Cardiac fibroblast (primary cell): ENCODE measurements at regions not wholly inside any gene's neighbourhood (a gene's known extent, or its start where the extent isn't known, plus 50 kb on each side); places are given as distances from the start of the nearest gene placed in this dataset.
A peak's percentile ranks its signal among the peaks of the same experiment; 100 is the strongest.

Experiments
- DNase-seq, 2 donors: peaks; one replicate each; pipeline versions ENCODE4 v3.0.0 to v3.0.0-alpha.2; 2010; ENCODE audit warnings: low read depth in 2 of 2
- H3K4me3 ChIP-seq, 2 donors: replicated peaks in 1 of 2; 1 replicate in 1 of 2; 2 replicates in 1 of 2; pipeline ENCODE4 v1.5.1; 2011; ENCODE audit warnings: low read depth in 2 of 2, low read length in 2 of 2, mild to moderate bottlenecking in 2 of 2, moderate library complexity in 1 of 2
- TF ChIP-seq, protein P1 (sequence below): IDR thresholded peaks from one replicate; pipeline ENCODE4 v1.5.1; 2011; ENCODE audit warnings: low read depth, mild to moderate bottlenecking, low read length, inconsistent platforms

DNA sequence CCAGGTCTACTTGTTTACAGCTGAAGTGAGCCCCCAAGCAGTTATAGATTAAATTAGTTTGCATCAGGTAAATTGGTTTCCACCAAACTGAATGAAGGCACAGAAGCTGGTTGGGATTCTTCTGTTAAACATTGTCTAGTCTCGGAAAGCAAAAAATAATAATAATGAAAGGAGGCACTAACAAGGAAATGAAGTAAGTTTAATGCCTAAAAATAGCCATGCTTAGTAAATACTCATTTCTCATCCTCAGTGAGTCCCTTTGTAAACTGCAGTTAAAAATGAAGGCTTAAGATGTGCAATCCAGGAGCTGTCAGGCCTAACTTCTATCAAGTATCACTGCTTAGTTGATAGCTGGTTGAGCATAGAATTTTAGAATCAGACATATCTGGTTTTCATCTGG, 113.5 kb downstream of the BTG1 start:
- no peak for DNase-seq
- TF ChIP-seq, protein P1, sequence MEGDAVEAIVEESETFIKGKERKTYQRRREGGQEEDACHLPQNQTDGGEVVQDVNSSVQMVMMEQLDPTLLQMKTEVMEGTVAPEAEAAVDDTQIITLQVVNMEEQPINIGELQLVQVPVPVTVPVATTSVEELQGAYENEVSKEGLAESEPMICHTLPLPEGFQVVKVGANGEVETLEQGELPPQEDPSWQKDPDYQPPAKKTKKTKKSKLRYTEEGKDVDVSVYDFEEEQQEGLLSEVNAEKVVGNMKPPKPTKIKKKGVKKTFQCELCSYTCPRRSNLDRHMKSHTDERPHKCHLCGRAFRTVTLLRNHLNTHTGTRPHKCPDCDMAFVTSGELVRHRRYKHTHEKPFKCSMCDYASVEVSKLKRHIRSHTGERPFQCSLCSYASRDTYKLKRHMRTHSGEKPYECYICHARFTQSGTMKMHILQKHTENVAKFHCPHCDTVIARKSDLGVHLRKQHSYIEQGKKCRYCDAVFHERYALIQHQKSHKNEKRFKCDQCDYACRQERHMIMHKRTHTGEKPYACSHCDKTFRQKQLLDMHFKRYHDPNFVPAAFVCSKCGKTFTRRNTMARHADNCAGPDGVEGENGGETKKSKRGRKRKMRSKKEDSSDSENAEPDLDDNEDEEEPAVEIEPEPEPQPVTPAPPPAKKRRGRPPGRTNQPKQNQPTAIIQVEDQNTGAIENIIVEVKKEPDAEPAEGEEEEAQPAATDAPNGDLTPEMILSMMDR, result no peak
- H3K4me3 ChIP-seq, result no peak overlapping the region

DNA sequence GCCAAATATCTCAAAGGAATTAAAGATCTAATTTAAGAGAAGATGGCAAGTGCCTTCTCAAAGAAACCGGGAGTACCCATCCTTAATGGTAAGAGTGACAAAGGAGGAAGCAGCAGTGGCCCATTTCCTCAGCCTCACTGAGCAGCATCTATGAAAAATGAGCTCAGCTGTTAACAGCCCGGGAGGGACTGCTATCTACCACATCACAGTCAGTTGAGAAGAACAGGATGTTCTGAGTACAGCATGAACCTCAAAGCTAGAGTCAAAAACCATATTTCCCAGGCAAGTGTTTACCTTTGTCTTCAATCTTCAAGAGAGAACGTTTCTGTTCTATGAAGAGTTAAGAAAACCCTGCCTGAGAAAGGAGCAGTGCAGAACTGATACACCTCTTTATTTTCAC, 115.0 kb downstream of the BTG1 start:
- no peak overlapping the region for H3K4me3 ChIP-seq
- peak; percentile 73 to 76 for DNase-seq
- TF ChIP-seq, protein P1, result no peak

DNA sequence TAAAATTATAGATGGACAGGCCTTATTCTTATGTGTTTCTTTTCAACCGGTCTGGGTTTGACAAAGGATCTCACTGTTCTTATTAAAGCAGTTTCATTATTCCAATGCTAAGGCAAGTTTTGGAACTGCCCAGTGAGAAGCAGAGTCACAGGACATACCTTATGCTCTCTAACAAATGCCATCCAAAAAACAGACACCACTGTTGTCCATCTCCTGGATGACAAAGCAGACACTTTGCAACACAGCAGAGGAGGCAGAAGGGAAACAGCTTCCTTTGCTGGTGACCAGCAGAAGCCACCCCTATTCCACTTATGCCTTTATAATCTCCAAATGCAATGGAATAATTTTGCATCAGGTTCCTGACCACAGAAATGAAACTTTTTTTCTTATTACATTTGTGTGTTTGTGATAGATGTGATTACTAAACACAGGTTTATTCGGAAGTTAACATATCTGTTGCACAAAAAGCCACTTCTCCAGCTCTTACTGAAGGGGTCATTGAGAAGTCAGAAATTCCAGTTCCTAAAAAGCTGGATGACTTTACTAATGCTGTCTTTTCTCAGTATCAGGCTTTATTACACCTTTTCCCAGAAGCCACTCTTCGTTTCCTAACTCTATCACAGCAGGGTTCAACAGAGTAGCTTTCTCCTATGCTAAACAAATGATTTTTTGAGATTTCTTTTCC, 115.6 kb downstream of the BTG1 start:
- TF ChIP-seq, protein P1, result no peak
- H3K4me3 ChIP-seq, result no peak overlapping the region
- no peak for DNase-seq

DNA sequence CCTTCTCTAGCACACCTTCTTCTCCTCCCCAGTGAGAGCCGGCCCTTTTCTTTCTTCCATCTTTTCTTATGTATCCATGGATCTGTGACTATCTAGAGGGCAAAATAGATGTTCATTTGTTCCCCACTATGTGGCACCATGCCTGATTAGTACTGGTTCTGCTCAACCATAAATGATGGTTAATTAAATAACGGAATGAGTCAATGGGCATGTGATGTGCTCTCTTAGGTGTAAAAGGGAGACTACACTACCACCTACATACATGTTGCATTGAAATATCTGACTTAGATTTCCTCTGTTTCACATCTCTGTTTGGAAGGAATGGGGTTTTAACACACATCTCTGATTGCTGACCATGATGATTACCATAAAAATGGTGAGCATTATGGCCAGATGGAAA, 116.5 kb downstream of the BTG1 start:
- no peak for DNase-seq
- H3K4me3 ChIP-seq, result no peak overlapping the region
- TF ChIP-seq, protein P1, result no peak

DNA sequence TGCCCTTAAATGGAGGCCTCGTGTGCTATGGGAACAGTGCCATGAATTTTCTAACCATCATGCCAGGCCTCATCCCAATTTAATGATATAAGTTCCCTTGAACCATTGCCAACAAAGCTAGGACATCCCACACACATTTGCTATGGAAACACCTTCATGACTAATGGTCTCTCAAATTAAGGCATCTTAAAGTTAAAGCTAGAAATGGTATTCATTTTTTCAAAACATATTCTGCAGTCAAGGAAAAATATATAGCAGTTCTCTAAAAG, 117.3 kb downstream of the BTG1 start:
- DNase-seq, result peak; percentile 61 to 87
- TF ChIP-seq, protein P1, result no peak
- no peak overlapping the region for H3K4me3 ChIP-seq

DNA sequence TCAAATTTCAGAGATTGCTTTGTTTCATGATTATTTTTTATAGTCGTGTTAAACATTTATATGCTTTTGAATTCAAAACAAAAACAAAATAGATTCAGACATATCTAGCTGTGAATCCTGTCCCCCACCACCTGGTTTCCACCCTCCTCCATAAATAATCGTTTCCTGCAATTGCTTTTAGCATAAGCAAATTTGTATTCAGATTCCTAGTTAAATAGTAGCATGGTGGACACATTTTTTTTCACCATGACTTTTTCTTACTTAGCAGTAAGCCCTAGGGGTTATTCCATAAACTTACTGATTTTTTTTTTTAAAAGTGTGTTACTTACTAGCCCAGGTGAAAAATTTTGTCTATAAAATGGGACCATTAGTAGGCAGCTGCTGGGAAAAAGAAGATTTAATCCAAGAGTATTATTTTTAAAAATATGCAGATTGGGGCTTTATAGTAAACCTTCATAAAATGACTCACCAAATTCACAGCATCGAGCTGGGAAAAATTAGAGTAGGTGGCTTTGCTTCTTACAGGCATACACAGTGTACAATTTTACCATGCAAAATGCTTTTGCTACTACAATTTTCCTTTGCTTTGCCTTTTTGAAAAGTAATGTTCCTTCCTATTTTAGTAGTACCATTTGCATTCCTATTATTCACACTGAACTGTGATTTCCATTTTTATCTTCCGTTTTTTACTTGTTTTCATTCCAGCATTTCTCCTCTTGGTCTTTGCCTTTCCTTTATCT, 117.8 kb downstream of the BTG1 start:
- DNase-seq, result no peak
- no peak overlapping the region for H3K4me3 ChIP-seq
- TF ChIP-seq, protein P1, result no peak
